ENCODE measurements at regions not wholly inside any gene's neighbourhood (a gene's known extent, or its start where the extent isn't known, plus 50 kb on each side); places are given as distances from the start of the nearest gene placed in this dataset.

- DNase-seq (ENCODE audit: low spot score) (no peak), FAIRE-seq (peak; percentile 52)
These were observed 117.0 kb downstream of the ANKRD60 start for GRCh38 chr20:58111310-58112016.

GRCh38 chr20:58109918-58110635 lies 118.4 kb downstream of the ANKRD60 start:
- DNase-seq (ENCODE audit: low spot score) (no peak), FAIRE-seq (no peak)

GRCh38 chr20:58109126-58109880 lies 119.2 kb downstream of the ANKRD60 start:
- FAIRE-seq (peak; percentile 71), DNase-seq (ENCODE audit: low spot score) (peak; percentile 57)

- FAIRE-seq (no peak), DNase-seq (ENCODE audit: low spot score) (no peak)
These were observed 120.9 kb downstream of the ANKRD60 start for GRCh38 chr20:58107533-58107932.

GRCh38 chr20:58106143-58106750 lies 122.2 kb downstream of the ANKRD60 start:
- DNase-seq (ENCODE audit: low spot score) (no peak), FAIRE-seq (peak; percentile 74)

GRCh38 chr20:58103961-58104360 lies 124.5 kb downstream of the ANKRD60 start:
- FAIRE-seq (peak; percentile 55), DNase-seq (ENCODE audit: low spot score) (no peak)

GRCh38 chr20:58103517-58103904 lies 124.9 kb downstream of the ANKRD60 start:
- DNase-seq (ENCODE audit: low spot score) (no peak), FAIRE-seq (no peak)

- peak; percentile 94 for DNase-seq (ENCODE audit: low spot score)
- peak; percentile 97 for FAIRE-seq
These were observed 125.5 kb downstream of the ANKRD60 start for GRCh38 chr20:58102744-58103516.

GRCh38 chr20:58102261-58102660 lies 126.2 kb downstream of the ANKRD60 start:
- DNase-seq (ENCODE audit: low spot score): peak; percentile 86
- no peak for FAIRE-seq

- FAIRE-seq (peak; percentile 58), DNase-seq (ENCODE audit: low spot score) (no peak)
These were observed 127.6 kb downstream of the ANKRD60 start for GRCh38 chr20:58100731-58101356.

GRCh38 chr20:58099956-58100730 lies 128.3 kb downstream of the ANKRD60 start:
- FAIRE-seq: peak; percentile 27

GRCh38 chr20:58099291-58099935 lies 129.0 kb downstream of the ANKRD60 start:
- FAIRE-seq (peak; percentile 82), DNase-seq (ENCODE audit: low spot score) (no peak)

More at GRCh38 chr20:58099956-58100730, 128.3 kb downstream of the ANKRD60 start:
- DNase-seq (ENCODE audit: low spot score): no peak

GRCh38 chr20:58098571-58098970 lies 129.9 kb downstream of the ANKRD60 start:
- no peak for FAIRE-seq
- DNase-seq (ENCODE audit: low spot score): no peak

GRCh38 chr20:58097943-58098342 lies 130.5 kb downstream of the ANKRD60 start:
- DNase-seq (ENCODE audit: low spot score) (no peak), FAIRE-seq (peak; percentile 81)

GRCh38 chr20:58097429-58097828 lies 131.0 kb downstream of the ANKRD60 start:
- DNase-seq (ENCODE audit: low spot score) (no peak), FAIRE-seq (no peak)

GRCh38 chr20:58096880-58097423 lies 131.5 kb downstream of the ANKRD60 start:
- peak; percentile 95 for FAIRE-seq

GRCh38 chr20:58094698-58095097 lies 133.8 kb downstream of the ANKRD60 start:
- no peak for DNase-seq (ENCODE audit: low spot score)
- no peak for FAIRE-seq

More at GRCh38 chr20:58096880-58097423, 131.5 kb downstream of the ANKRD60 start:
- DNase-seq (ENCODE audit: low spot score): no peak

- DNase-seq (ENCODE audit: low spot score) (no peak), FAIRE-seq (no peak)
These were observed 134.3 kb downstream of the ANKRD60 start for GRCh38 chr20:58094160-58094559.

GRCh38 chr20:58092871-58093270 lies 135.6 kb downstream of the ANKRD60 start:
- FAIRE-seq (peak; percentile 30), DNase-seq (ENCODE audit: low spot score) (no peak)
